SIG-M5 treated with dmso at 0.1 percent for 504 hours (cell line): ENCODE measurements at regions not wholly inside any gene's neighbourhood (a gene's known extent, or its start where the extent isn't known, plus 50 kb on each side); places are given as distances from the start of the nearest gene placed in this dataset.
"Not testable (repeated sequence)": the region's sequence is repeated elsewhere in the genome, so short reads cannot be mapped to it uniquely, and the experiment has no call there.

ENCODE experiments used
- DNase-seq: peaks from one replicate; lab custom pipeline; 2025; ENCODE audit not compliant: unreplicated experiment; lab: John Stamatoyannopoulos, UW

- no peak for DNase-seq
Measured at GRCh38 chr4:23036503-23036902, 343.8 kb downstream of the GBA3 start.

- DNase-seq: no peak
Measured at GRCh38 chr4:23035521-23036056, 342.9 kb downstream of the GBA3 start.

DNA sequence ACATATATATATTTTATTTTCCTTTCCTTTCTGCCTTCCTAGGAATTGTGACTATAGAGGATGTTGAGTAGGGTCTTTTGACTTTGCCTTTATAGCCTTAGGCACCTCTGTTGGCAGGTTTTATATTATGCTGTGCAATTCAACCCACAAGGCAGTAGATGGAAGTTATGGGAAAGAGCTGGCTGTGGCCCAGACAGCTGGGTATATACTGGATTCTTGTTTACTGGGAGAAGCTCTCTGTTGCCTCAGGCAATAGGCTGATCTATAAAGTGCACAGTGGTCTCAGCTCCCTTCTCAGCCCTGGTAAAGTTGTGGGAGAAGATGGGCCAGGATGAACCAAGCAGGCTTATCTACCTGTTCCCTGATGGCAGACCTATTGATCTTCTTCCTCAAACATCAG, 342.0 kb downstream of the GBA3 start:
- DNase-seq: no peak

DNA sequence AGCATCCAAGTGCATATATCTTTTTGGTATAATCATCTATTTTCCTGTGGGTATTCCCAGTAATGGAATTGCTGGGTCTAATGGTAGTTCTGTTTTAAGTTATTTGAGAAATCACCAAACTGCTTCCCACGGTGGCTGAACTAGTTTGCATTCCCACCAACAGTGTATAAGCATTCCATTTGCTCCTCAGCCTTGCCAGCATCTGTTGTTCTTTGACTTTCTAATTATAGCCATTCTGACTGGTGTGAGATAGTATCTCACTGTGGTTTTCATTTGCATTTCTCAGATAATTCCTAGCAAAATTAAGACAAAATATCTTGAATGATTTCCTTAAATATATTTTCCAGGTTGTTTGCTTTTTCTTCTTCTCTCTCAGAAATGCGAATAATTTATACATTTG, 341.1 kb downstream of the GBA3 start:
- DNase-seq: no peak

GRCh38 chr4:23028875-23029274, 336.1 kb downstream of the GBA3 start:
- DNase-seq: no peak

- no peak for DNase-seq
Measured at GRCh38 chr4:23023666-23024065, 330.9 kb downstream of the GBA3 start.

- DNase-seq: no peak
Measured at GRCh38 chr4:23023121-23023520, 330.4 kb downstream of the GBA3 start.

DNA sequence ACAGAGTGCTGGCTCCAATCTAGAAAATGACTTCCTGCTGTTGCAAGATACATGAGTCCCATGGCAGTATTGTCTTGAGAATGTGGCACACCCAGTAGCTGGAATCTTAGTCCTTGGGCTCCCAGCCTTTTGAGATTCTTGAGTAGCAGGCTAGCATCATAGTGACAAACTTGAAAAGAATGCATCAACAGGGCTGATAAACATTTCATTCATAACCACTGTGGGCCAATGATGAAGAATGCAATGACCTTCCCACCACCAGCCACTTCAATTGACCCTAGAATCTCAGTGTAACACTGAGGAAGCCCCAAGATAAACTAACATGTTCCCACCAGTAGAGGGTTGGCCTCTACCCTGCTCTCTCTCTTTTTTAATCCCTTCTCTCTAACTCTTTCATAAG, 329.3 kb downstream of the GBA3 start:
- no peak for DNase-seq

GRCh38 chr4:23021040-23021439, 328.3 kb downstream of the GBA3 start:
- DNase-seq: no peak

- DNase-seq: not testable (repeated sequence)
Measured at GRCh38 chr4:23020399-23020798, 327.7 kb downstream of the GBA3 start.

- no peak for DNase-seq
Measured at GRCh38 chr4:23016981-23017380, 324.2 kb downstream of the GBA3 start.

GRCh38 chr4:23015821-23016220, 323.1 kb downstream of the GBA3 start:
- no peak for DNase-seq

DNA sequence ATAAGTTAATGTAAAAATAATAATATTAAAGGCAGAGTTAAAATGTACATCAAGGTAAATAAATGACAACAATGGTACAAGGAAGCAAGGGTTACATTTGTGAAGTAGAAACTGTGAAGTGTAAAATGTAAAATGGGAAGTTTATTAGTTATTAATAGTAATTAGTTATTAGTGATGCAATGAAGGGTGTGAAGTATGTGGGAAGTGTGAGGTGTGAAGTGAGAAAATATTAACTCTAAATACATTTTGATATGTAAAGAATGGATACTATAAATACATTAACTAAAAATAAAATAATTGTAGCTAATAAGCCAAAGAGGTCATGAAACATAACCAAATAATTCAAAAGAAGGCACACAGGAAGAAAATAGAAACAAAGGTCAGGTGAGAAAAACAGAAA, 316.4 kb downstream of the GBA3 start:
- no peak for DNase-seq

DNA sequence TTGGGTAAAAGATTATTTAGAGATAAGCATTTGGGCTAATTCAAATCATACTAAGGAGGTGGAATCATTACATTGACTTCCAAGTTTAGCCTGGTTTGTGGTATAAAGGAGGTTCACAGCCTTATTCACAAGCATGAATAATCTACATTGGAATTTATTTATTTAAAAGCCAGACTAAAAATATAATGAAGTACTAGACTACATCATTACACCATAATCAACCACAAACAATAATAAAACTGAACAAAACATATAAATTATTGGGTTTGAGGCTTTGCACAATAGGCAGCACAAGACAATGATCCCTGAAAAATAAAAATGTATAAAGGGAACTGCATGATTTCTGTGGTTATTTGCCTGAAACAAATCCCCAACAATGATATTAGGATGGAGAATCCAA, 314.0 kb downstream of the GBA3 start:
- no peak for DNase-seq

DNA sequence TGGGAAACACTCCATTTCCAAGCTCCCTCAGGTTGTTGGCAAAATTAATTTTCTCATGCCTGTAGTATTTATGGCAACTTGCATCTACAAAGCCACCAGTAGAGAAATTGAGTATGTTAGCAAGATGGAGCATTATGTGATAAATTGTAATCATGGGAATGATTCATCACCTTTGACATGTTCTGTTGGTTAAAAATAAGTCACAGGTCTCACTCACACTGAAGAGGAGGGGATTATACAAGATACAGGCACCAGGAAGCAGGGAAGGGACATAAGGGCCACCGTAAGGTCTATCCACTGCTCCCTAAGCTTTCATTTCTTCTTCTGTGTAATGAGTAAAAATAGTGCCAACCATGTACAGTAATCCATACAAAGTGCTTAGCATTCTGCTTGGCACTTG, 313.0 kb downstream of the GBA3 start:
- DNase-seq: no peak

- no peak for DNase-seq
Measured at GRCh38 chr4:23001478-23001877, 308.7 kb downstream of the GBA3 start.

- no peak for DNase-seq
Measured at GRCh38 chr4:22999419-22999818, 306.7 kb downstream of the GBA3 start.

- no peak for DNase-seq
Measured at GRCh38 chr4:22997358-22998224, 304.9 kb downstream of the GBA3 start.

GRCh38 chr4:22991576-22991975, 298.8 kb downstream of the GBA3 start:
- DNase-seq: no peak

DNA sequence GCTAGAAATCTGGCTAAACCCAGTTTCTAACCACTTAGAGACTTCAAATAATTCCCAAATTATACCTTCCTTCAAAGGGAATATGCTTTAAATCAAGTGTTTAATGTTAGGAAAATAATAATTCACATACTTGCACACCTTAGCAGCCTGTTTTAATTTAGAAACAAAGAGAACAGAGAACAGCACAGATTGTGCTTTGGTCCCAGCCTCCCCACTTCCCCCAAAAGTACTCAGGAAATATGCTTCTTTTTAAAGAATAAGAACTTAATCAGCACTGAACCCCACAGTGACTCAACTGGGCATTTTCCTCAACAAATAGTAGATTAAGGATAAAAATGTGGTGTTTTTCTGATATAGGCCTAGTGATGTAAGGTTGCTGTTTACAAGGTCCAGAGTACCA, 295.8 kb downstream of the GBA3 start:
- DNase-seq: no peak

DNA sequence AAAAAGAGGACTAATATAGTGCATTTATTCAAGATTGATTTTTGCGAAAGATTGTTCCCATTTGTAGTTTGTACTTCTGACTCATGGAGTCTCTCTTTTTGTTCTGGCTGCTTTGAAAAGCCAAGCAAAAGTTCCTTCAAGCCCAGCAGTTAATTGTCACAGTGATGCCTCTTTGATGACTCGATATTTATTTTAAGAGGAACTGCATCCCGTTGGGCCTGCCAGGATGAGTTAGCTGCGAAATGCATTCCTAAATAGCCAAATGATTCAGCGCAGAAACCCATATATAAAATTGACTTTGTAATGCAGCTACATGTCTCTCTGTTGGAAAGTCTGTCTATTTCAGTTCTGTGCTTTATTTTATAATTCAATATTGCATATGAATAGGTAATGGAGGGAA, 295.1 kb downstream of the GBA3 start:
- no peak for DNase-seq

- no peak for DNase-seq
Measured at GRCh38 chr4:22986881-22987280, 294.1 kb downstream of the GBA3 start.

- no peak for DNase-seq
Measured at GRCh38 chr4:22986262-22986661, 293.5 kb downstream of the GBA3 start.
